ENCODE measurements at regions not wholly inside any gene's neighbourhood (a gene's known extent, or its start where the extent isn't known, plus 50 kb on each side); places are given as distances from the start of the nearest gene placed in this dataset.

DNA sequence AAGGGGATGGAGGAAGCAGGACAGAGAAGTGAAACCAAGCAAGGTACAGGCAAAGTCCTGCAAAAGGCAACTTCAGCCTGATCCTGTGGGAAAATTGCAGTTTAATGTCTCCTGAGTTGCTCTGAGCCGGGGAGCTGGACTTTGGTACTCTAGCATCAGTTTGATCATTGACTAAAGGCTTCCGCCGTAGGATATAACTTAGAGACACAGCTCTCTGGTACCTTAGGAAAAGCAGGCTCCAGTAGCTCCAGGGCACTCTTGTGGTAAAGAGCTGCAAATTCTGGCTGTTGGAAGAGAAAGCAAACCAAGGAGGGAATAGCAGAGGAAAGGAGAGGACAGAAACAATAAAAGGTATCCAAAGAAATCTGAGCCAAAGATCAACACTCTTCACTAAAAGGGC is 521.1 kb downstream of the PLOD2 start:
- Histone ChIP-seq H3K27ac (no peak overlapping the region), H3K4me1 (no peaks in the 10 kb centered on the region), H3K27me3 (no peaks in the 10 kb centered on the region), H3K4me3 (no peak overlapping the region), H3K36me3 (no peaks in the 10 kb centered on the region), H3K9me3 (no peaks in the 10 kb centered on the region)
- TF ChIP-seq, protein P1, sequence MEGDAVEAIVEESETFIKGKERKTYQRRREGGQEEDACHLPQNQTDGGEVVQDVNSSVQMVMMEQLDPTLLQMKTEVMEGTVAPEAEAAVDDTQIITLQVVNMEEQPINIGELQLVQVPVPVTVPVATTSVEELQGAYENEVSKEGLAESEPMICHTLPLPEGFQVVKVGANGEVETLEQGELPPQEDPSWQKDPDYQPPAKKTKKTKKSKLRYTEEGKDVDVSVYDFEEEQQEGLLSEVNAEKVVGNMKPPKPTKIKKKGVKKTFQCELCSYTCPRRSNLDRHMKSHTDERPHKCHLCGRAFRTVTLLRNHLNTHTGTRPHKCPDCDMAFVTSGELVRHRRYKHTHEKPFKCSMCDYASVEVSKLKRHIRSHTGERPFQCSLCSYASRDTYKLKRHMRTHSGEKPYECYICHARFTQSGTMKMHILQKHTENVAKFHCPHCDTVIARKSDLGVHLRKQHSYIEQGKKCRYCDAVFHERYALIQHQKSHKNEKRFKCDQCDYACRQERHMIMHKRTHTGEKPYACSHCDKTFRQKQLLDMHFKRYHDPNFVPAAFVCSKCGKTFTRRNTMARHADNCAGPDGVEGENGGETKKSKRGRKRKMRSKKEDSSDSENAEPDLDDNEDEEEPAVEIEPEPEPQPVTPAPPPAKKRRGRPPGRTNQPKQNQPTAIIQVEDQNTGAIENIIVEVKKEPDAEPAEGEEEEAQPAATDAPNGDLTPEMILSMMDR (IDR thresholded peaks at IDR 0.05): no peak
- FAIRE-seq (no peak), DNase-seq (no peak), ATAC-seq (no peak)
- WGBS, 2 donors: 28 to 31% methylated on average over 3 of the region's 3 CpGs
- intact Hi-C loops (cut with DNase I): no loop called here

DNA sequence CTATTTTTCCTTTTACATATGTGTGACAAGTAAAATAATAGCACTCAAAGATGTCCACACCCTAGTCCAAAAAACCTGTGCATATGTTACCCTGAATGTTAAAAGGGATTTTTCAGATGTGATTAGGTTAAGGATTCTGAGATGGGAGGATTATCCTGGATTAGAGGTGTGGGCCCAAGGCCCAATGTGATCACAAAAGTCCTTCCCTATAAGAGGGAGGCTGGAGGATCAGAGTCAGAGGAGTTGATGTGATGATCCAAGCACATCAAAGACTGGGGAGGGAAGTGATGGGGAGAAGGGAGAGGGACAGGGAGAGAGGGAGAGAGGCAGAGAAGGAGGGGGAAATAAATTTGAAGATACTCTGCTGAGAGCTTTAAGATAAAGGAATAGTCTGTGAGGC is 512.6 kb downstream of the PLOD2 start:
- intact Hi-C loops (cut with DNase I): no loop called here
- ATAC-seq (no peak), FAIRE-seq (no peak)

DNA sequence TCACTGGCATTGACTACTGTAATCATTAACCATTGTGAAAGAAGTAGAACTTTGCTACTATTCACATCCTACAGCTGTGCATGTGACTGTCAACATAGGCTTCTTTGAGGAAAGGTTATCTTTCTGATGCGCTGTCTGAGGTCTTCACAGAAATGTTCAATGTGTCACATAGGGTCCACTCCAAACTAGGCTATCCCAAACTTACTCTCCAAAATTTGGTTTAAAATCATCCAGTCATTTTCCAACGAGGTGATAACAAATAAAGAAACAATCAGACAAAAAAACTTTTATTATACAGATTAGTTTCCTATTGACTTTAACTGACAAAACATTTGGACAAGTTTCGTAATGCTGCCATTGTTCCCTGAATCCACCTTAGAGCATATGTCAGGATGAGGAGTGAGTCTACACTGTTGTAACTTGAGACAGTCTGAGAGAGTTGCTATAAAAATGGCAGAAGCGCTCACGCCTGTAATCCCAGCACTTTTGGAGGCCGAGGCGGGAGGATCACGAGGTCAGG is 511.6 kb downstream of the PLOD2 start:
- Histone ChIP-seq H3K27ac (no peak overlapping the region), H3K4me3 (no peak overlapping the region), H3K9me3 (no peaks in the 10 kb centered on the region), H3K4me1 (no peaks in the 10 kb centered on the region), H3K27me3 (no peaks in the 10 kb centered on the region), H3K36me3 (no peaks in the 10 kb centered on the region)
- WGBS, 2 donors: 68 to 79% methylated on average over 8 of the region's 8 CpGs
- DNase-seq (no peak), FAIRE-seq (no peak), ATAC-seq (no peak)
- intact Hi-C loops (cut with DNase I): no loop called here
- TF ChIP-seq, protein P1 (IDR thresholded peaks at IDR 0.05): no peak

More for the DNA sequence above, 512.6 kb downstream of the PLOD2 start:
- TF ChIP-seq, protein P1 (IDR thresholded peaks at IDR 0.05): no peak
- H3K4me3 ChIP-seq: no peak overlapping the region
- DNase-seq: no peak
- no peaks in the 10 kb centered on the region for H3K4me1 ChIP-seq
- no peaks in the 10 kb centered on the region for H3K9me3 ChIP-seq
- H3K36me3 ChIP-seq: no peaks in the 10 kb centered on the region
- H3K27me3 ChIP-seq: no peaks in the 10 kb centered on the region
- H3K27ac ChIP-seq: no peak overlapping the region

DNA sequence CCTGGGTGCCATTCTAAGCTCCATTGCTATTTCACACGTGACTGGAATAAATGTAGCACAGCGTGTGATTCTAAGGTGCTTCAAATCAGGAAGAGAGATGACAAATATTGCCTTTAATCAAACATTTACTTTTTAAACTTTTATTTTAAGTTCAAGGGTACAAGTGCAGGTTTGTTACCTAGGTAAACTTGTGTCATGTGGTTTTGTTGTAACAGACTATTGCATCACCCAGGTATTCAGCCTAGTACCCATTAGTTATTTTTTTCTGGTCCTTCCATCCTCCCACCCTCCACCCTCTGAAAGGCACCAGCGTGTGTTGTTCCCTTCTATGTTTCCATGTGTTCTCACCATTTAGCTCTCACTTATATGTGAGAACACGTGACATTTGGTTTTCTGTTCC is 510.8 kb downstream of the PLOD2 start:
- no peak for DNase-seq
- H3K27ac ChIP-seq: no peak overlapping the region
- H3K27me3 ChIP-seq: no peaks in the 10 kb centered on the region
- intact Hi-C loops (cut with DNase I): no loop called here
- H3K4me3 ChIP-seq: no peak overlapping the region
- no peaks in the 10 kb centered on the region for H3K9me3 ChIP-seq
- ATAC-seq: no peak
- no peaks in the 10 kb centered on the region for H3K4me1 ChIP-seq
- no peaks in the 10 kb centered on the region for H3K36me3 ChIP-seq
- TF ChIP-seq, protein P1 (IDR thresholded peaks at IDR 0.05): no peak
- WGBS, 2 donors: 71 to 78% methylated on average over 4 of the region's 4 CpGs
- FAIRE-seq: no peak

DNA sequence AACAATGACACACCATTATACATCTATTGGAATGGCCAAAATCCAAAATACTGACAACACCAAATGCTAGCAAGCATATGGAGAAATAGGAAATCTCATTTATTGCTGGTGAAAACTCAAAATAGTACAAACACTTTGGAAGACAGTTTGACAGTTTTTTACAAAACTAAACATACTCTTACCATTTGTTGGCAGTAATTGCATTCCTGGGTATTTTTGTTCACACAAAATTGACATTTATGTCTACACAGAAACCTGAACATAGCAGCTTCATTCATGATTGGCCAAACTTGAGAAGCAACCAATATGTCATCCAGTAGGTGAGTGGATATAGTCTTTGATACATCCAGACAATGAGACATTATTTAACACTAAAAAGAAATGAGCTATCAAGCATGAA is 489.9 kb downstream of the PLOD2 start:
- intact Hi-C loops (cut with DNase I): no loop called here
- Histone ChIP-seq H3K36me3 (no peaks in the 10 kb centered on the region), H3K27ac (no peak overlapping the region), H3K27me3 (no peaks in the 10 kb centered on the region), H3K4me3 (no peak overlapping the region), H3K4me1 (no peaks in the 10 kb centered on the region), H3K9me3 (no peaks in the 10 kb centered on the region)
- TF ChIP-seq, protein P1 (IDR thresholded peaks at IDR 0.05): no peak
- ATAC-seq (no peak), FAIRE-seq (no peak), DNase-seq (no peak)
